K562 (cell line): ENCODE measurements at regions not wholly inside any gene's neighbourhood (a gene's known extent, or its start where the extent isn't known, plus 50 kb on each side); places are given as distances from the start of the nearest gene placed in this dataset.

Experiments
- BHLHE40 ChIP-seq: IDR thresholded peaks from 2 replicates; pipeline ENCODE4 v1.6.1; 2011; ENCODE audit warnings: low read length, improper control_type of control experiment
- CTCF ChIP-seq, 3 experiments: IDR thresholded peaks in 2 of 3; conservative IDR thresholded peaks in 1 of 3; 2 replicates each; pipeline ENCODE4 v1.5.1; 2011 to 2012; ENCODE audit warnings: low read length in 3 of 3, mild to moderate bottlenecking in 3 of 3, control low read depth in 2 of 3, improper control_type of control experiment in 1 of 3, inconsistent platforms in 1 of 3, low read depth in 1 of 3, mixed read lengths in 1 of 3, moderate library complexity in 1 of 3; ENCODE audit not compliant: insufficient read depth in 2 of 3
- EGR1 ChIP-seq: fragments of 450-650 bp; conservative IDR thresholded peaks from 2 replicates; pipeline ENCODE4 v1.6.1; 2017; ENCODE audit warnings: mild to moderate bottlenecking
- ETV6 ChIP-seq, 3 experiments: fragments of 150-350 bp in 1 of 3; sonication (generic) in 1 of 3; formaldehyde crosslinking in 1 of 3; IDR thresholded peaks; 2 replicates each; pipeline versions ENCODE4 v1.6.1 to v1.8.0; 2014 to 2022; ENCODE audit warnings: borderline replicate concordance in 2 of 3, low read depth in 2 of 3, antibody characterized with exemption in 1 of 3, low read length in 1 of 3, mild to moderate bottlenecking in 1 of 3, missing genetic modification reagents in 1 of 3
- JUN ChIP-seq, 2 experiments: sonication (generic) in 1 of 2; formaldehyde crosslinking in 1 of 2; IDR thresholded peaks; 2 replicates each; pipeline versions ENCODE4 v1.6.1 to v1.8.0; 2012 to 2022; ENCODE audit warnings: borderline replicate concordance in 2 of 2, mild to moderate bottlenecking in 2 of 2, improper control_type of control experiment in 1 of 2, low read depth in 1 of 2, low read length in 1 of 2, missing genetic modification reagents in 1 of 2
- POLR2A ChIP-seq: fragments of 450-650 bp; conservative IDR thresholded peaks from 2 replicates; pipeline ENCODE4 v1.6.1; 2016
- SMARCE1 ChIP-seq: fragments of 450-650 bp; IDR thresholded peaks from 2 replicates; pipeline ENCODE4 v1.7.1; 2016; ENCODE audit warnings: mild to moderate bottlenecking
- SP1 ChIP-seq: sonication (generic); formaldehyde crosslinking; IDR thresholded peaks from 2 replicates; pipeline ENCODE4 v1.8.1; 2022; ENCODE audit warnings: mild to moderate bottlenecking, missing genetic modification reagents
- TCF7L2 ChIP-seq: fragments of 150-350 bp; IDR thresholded peaks from 2 replicates; pipeline ENCODE4 v1.6.1; 2016; ENCODE audit warnings: low read depth, mild to moderate bottlenecking, low read length, moderate library complexity
- TEAD4 ChIP-seq, 2 experiments: sonication (generic) in 1 of 2; formaldehyde crosslinking in 1 of 2; IDR thresholded peaks; 2 replicates each; pipeline versions ENCODE4 v1.6.1 to v1.8.0; 2012 to 2022; ENCODE audit warnings: borderline replicate concordance in 1 of 2, inconsistent platforms in 1 of 2, low read length in 1 of 2, mild to moderate bottlenecking in 1 of 2, missing genetic modification reagents in 1 of 2
- ZNF384 ChIP-seq: IDR thresholded peaks from 2 replicates; pipeline ENCODE4 v1.6.1; 2012; ENCODE audit warnings: low read depth, low read length, improper control_type of control experiment

DNA sequence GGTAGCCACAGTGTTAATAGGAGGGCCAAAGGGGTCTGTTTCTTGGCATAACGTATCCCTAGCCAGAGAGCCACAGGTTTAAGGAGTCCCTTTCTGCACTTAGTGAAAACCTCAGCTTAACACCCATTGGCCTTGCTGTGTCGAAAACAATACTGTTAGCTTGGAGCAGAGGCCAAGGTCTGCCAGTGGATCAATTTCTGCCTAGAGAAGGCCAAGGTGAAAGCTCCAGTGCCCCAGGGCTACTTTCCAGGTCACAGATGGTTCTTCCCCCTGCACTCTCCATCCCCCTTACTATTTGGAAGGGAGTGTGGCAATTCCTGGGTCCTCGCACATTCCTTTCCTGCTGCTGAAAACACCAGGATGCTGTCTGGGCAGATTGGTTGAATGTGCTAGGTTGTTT, 74.8 kb upstream of the TNP1 start:
- TF ChIP-seq EGR1 (no peak), TEAD4 (IDR thresholded peaks at IDR 0.05; ENCODE audit: low read length) (no peak), TEAD4 (CRISPR knock-in tag; IDR thresholded peaks at IDR 0.05; ENCODE audit: borderline replicate concordance) (no peak), CTCF (IDR thresholded peaks at IDR 0.05 in 2 of 3, conservative IDR thresholded peaks at IDR 0.05 in 1 of 3; ENCODE audit: insufficient read depth in 2 of 3, low read depth in 1 of 3, low read length in 3 of 3) (no peak), ZNF384 (no peak), ETV6 (IDR thresholded peaks at IDR 0.05; ENCODE audit: borderline replicate concordance in 1 of 2, low read depth in 2 of 2, low read length in 1 of 2) (no peak), ETV6 (CRISPR knock-in tag; IDR thresholded peaks at IDR 0.05; ENCODE audit: borderline replicate concordance) (no peak), SP1 (CRISPR knock-in tag) (no peak), JUN (IDR thresholded peaks at IDR 0.05; ENCODE audit: borderline replicate concordance, low read depth, low read length) (no peak), JUN (CRISPR knock-in tag; IDR thresholded peaks at IDR 0.05; ENCODE audit: borderline replicate concordance) (no peak), TCF7L2 (no peak), POLR2A (no peak), BHLHE40 (no peak), SMARCE1 (no peak)
